CD14-positive monocyte (primary cell): ENCODE measurements at regions not wholly inside any gene's neighbourhood (a gene's known extent, or its start where the extent isn't known, plus 50 kb on each side); places are given as distances from the start of the nearest gene placed in this dataset.

Experiments used
- DNase-seq, 3 donors: peaks; one replicate each; pipeline ENCODE4 v3.0.0-alpha.2; 2011 to 2022
- H2AFZ ChIP-seq: 2 replicates; pipeline ENCODE4 v1.6.0; 2012; ENCODE audit warnings: mild to moderate bottlenecking, low read depth, low read length, inconsistent platforms; ENCODE audit not compliant: insufficient read depth, poor library complexity, severe bottlenecking
- H3K27ac ChIP-seq, 2 donors: 1 replicate in 1 of 2; 2 replicates in 1 of 2; pipeline ENCODE4 v1.5.1; 2012 to 2013; ENCODE audit warnings: low read length in 2 of 2, control low read depth in 1 of 2, inconsistent platforms in 1 of 2, low read depth in 1 of 2, mild to moderate bottlenecking in 1 of 2
- H3K27me3 ChIP-seq, 2 donors: one replicate each; pipeline versions ENCODE4 v1.6.0 to v1.6.1; 2011 to 2013; ENCODE audit warnings: low read length in 2 of 2; ENCODE audit not compliant: control insufficient read depth in 2 of 2, insufficient read depth in 2 of 2
- H3K36me3 ChIP-seq, 2 donors: replicated peaks in 1 of 2; 1 replicate in 1 of 2; 2 replicates in 1 of 2; pipeline versions ENCODE4 v1.5.1 to v1.6.1; 2012 to 2013; ENCODE audit warnings: low read length in 2 of 2, control low read depth in 1 of 2, inconsistent platforms in 1 of 2, mild to moderate bottlenecking in 1 of 2; ENCODE audit not compliant: insufficient read depth in 2 of 2, control insufficient read depth in 1 of 2
- H3K4me1 ChIP-seq, 2 donors: 1 replicate in 1 of 2; 2 replicates in 1 of 2; pipeline versions ENCODE4 v1.5.1 to v1.6.1; 2012 to 2013; ENCODE audit warnings: low read length in 2 of 2, control low read depth in 1 of 2, inconsistent platforms in 1 of 2, mild to moderate bottlenecking in 1 of 2, moderate library complexity in 1 of 2; ENCODE audit not compliant: insufficient read depth in 2 of 2, control insufficient read depth in 1 of 2
- H3K4me2 ChIP-seq: replicated peaks from 2 replicates; pipeline ENCODE3; 2012; ENCODE audit warnings: low read length, moderate library complexity, mild to moderate bottlenecking; ENCODE audit not compliant: poor library complexity, severe bottlenecking; ENCODE audit errors: extremely low read depth
- H3K4me3 ChIP-seq, 3 experiments: fragments of 200-600 bp in 1 of 3; sonication (generic) in 1 of 3; replicated peaks in 1 of 3; 1 replicate in 2 of 3; 2 replicates in 1 of 3; pipeline ENCODE4 v1.5.1; 2011 to 2013; ENCODE audit warnings: low read length in 3 of 3, mild to moderate bottlenecking in 3 of 3, control low read depth in 2 of 3, low read depth in 2 of 3, inconsistent platforms in 1 of 3, moderate library complexity in 1 of 3
- H3K79me2 ChIP-seq: 2 replicates; pipeline ENCODE4 v1.6.0; 2012; ENCODE audit warnings: mild to moderate bottlenecking, control low read depth, inconsistent platforms, low read length, moderate library complexity; ENCODE audit not compliant: insufficient read depth
- H3K9ac ChIP-seq: 2 replicates; pipeline ENCODE4 v1.6.0; 2017; ENCODE audit warnings: low read length, mild to moderate bottlenecking; ENCODE audit not compliant: insufficient read depth, poor library complexity, severe bottlenecking
- H3K9me3 ChIP-seq, 2 donors: replicated peaks in 1 of 2; 1 replicate in 1 of 2; 2 replicates in 1 of 2; pipeline versions ENCODE4 v1.5.1 to v1.6.1; 2012 to 2013; ENCODE audit warnings: low read length in 2 of 2, control low read depth in 1 of 2; ENCODE audit not compliant: control insufficient read depth in 1 of 2, insufficient read depth in 1 of 2
- H4K20me1 ChIP-seq: 2 replicates; pipeline ENCODE4 v1.6.0; 2012; ENCODE audit warnings: mild to moderate bottlenecking, low read length, control low read depth, moderate library complexity; ENCODE audit not compliant: insufficient read depth
- H3K27ac Mint-ChIP-seq, 7 donors: one replicate each; pipeline ENCODE4 v1.8.0; 2020; ENCODE audit warnings: mild to moderate bottlenecking in 7 of 7, mixed read lengths in 7 of 7, moderate library complexity in 6 of 7, inconsistent platforms in 2 of 7
- H3K27me3 Mint-ChIP-seq, 3 donors: one replicate each; pipeline ENCODE4 v1.8.0; 2021 to 2022; ENCODE audit warnings: low read depth in 3 of 3, mild to moderate bottlenecking in 3 of 3, mixed read lengths in 3 of 3, moderate library complexity in 3 of 3, inconsistent platforms in 1 of 3
- H3K36me3 Mint-ChIP-seq, 2 donors: one replicate each; pipeline ENCODE4 v1.8.0; 2020; ENCODE audit warnings: mixed read lengths in 2 of 2, inconsistent platforms in 1 of 2, mild to moderate bottlenecking in 1 of 2
- H3K4me1 Mint-ChIP-seq: one replicate; pipeline ENCODE4 v1.8.0; 2020; ENCODE audit warnings: mild to moderate bottlenecking, mixed read lengths
- H3K4me3 Mint-ChIP-seq, 2 donors: one replicate each; pipeline ENCODE4 v1.8.0; 2020; ENCODE audit warnings: mild to moderate bottlenecking in 2 of 2, mixed read lengths in 2 of 2, moderate library complexity in 1 of 2
- H3K9me3 Mint-ChIP-seq, 7 donors: one replicate each; pipeline ENCODE4 v1.8.0; 2020 to 2022; ENCODE audit warnings: mixed read lengths in 7 of 7, mild to moderate bottlenecking in 6 of 7, moderate library complexity in 6 of 7, inconsistent platforms in 2 of 7
- WGBS: methylation state at CpG from one replicate; pipeline ENCODE4 v1.1.5; 2013; ENCODE audit warnings: missing lambda C conversion rate; ENCODE audit not compliant: insufficient coverage; 5-methylcytosine and 5-hydroxymethylcytosine counted together
- intact Hi-C, 2 donors: fragments of 100-400 bp; cut with micrococcal nuclease; formaldehyde crosslinking; loops; one replicate each; pipeline versions ENCODE4 v1.15.0 to v1.15.1; 2023
- TF ChIP-seq, protein P1 (sequence below): fragments of 200-600 bp; IDR thresholded peaks from one replicate; pipeline ENCODE4 v1.8.0; 2022; ENCODE audit warnings: antibody characterized with exemption, mild to moderate bottlenecking

DNA sequence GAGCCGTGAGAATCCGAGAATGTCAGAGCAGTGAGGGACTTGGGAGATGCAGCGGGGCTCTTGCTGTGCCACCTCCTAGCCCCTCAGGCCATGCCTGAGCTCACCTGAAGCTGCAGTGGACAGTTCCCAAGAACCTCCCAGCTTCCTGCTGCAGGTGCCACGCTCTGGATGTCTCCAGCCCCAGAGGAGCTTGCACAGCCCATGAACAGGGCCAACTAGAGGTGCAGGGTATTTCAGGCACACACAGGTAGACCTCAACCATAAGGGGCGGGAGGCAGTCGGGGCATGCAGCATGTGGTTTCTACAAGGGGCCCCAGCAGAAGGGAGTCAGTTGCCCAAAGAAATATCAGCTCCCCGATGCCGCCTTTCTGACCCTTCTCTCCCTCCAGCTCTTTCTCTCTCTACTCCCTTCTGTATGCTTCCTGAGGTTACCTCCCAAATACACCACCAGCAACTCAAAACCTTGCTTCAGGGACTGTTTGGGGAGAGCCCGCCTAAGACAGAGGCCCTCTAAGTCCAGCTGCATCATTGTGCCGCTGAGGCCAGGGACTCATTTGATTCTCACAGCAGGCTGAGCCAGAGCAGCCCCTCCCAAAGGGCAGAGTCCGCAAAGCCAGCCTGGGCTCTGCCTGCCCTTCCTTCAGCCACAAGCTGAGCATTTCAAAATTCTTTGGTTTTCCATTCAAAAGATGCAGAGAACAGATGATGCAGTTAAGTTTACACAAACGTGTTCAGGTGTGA lies 209.8 kb downstream of the MATN1 start:
- TF ChIP-seq, protein P1, sequence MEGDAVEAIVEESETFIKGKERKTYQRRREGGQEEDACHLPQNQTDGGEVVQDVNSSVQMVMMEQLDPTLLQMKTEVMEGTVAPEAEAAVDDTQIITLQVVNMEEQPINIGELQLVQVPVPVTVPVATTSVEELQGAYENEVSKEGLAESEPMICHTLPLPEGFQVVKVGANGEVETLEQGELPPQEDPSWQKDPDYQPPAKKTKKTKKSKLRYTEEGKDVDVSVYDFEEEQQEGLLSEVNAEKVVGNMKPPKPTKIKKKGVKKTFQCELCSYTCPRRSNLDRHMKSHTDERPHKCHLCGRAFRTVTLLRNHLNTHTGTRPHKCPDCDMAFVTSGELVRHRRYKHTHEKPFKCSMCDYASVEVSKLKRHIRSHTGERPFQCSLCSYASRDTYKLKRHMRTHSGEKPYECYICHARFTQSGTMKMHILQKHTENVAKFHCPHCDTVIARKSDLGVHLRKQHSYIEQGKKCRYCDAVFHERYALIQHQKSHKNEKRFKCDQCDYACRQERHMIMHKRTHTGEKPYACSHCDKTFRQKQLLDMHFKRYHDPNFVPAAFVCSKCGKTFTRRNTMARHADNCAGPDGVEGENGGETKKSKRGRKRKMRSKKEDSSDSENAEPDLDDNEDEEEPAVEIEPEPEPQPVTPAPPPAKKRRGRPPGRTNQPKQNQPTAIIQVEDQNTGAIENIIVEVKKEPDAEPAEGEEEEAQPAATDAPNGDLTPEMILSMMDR, result no peak
- H2AFZ ChIP-seq, result no peak overlapping the region
- no peaks in the 10 kb centered on the region for H3K36me3 ChIP-seq
- no peak overlapping the region for H3K27ac ChIP-seq
- H3K9me3 ChIP-seq, result no peaks in the 10 kb centered on the region
- no peak overlapping the region for H3K4me2 ChIP-seq
- H3K4me3 Mint-ChIP-seq, result no peak overlapping the region
- H3K36me3 Mint-ChIP-seq, result no peaks in the 10 kb centered on the region
- H3K27me3 ChIP-seq, result no peaks in the 10 kb centered on the region
- peaks cover 0 to 2% (median 1%) of the 10 kb centered on the region in 7 donors for H3K9me3 Mint-ChIP-seq
- peaks cover 1 to 11% (median 3%) of the 10 kb centered on the region in 3 donors for H3K27me3 Mint-ChIP-seq
- WGBS, result 81% methylated on average over 11 of the region's 12 CpGs
- H4K20me1 ChIP-seq, result no peaks in the 10 kb centered on the region
- H3K9ac ChIP-seq, result no peak overlapping the region
- H3K27ac Mint-ChIP-seq, result no peak overlapping the region
- DNase-seq, result no peak
- H3K79me2 ChIP-seq, result no peaks in the 10 kb centered on the region
- no peak overlapping the region for H3K4me3 ChIP-seq
- H3K4me1 ChIP-seq, result no peaks in the 10 kb centered on the region
- H3K4me1 Mint-ChIP-seq, result no peaks in the 10 kb centered on the region
- intact Hi-C loops, result no loop called here

DNA sequence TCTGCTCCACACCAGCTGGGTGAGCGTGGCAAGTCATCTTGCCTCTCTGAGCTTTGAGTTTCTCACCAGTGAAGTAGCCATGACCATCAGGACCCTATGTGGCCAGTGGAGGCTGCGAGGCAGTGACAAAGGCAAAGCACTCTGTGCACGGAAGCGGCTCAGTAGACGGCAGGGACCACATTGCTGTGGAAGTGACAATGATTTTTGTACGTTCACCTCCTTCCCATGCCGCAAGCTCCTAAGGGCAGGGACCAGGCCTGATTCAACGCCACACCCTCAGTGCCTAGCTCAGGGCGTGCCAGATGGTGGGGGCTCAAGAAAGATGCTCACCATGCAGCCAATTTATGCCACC lies 210.5 kb downstream of the MATN1 start:
- H3K27me3 ChIP-seq, result no peaks in the 10 kb centered on the region
- no peak overlapping the region for H3K4me2 ChIP-seq
- WGBS, result 96% methylated on average over 7 of the region's 9 CpGs
- Mint-ChIP-seq H3K4me1 (no peaks in the 10 kb centered on the region), H3K4me3 (no peak overlapping the region), H3K9me3 (peaks cover 0 to 2% (median 1%) of the 10 kb centered on the region in 7 donors), H3K27me3 (peaks cover 1 to 11% (median 3%) of the 10 kb centered on the region in 3 donors), H3K36me3 (no peaks in the 10 kb centered on the region), H3K27ac (no peak overlapping the region)
- TF ChIP-seq, protein P1, result no peak
- no peaks in the 10 kb centered on the region for H3K4me1 ChIP-seq
- no peaks in the 10 kb centered on the region for H4K20me1 ChIP-seq
- H3K9ac ChIP-seq, result no peak overlapping the region
- H2AFZ ChIP-seq, result no peak overlapping the region
- H3K4me3 ChIP-seq, result no peak overlapping the region
- H3K79me2 ChIP-seq, result no peaks in the 10 kb centered on the region
- H3K9me3 ChIP-seq, result no peaks in the 10 kb centered on the region
- H3K36me3 ChIP-seq, result no peaks in the 10 kb centered on the region
- intact Hi-C loops, result no loop called here
- no peak overlapping the region for H3K27ac ChIP-seq
- no peak for DNase-seq
